Cardiac fibroblast (primary cell): ENCODE measurements at regions not wholly inside any gene's neighbourhood (a gene's known extent, or its start where the extent isn't known, plus 50 kb on each side); places are given as distances from the start of the nearest gene placed in this dataset.

ENCODE experiments used
- DNase-seq, 2 donors: peaks; one replicate each; pipeline versions ENCODE4 v3.0.0 to v3.0.0-alpha.2; 2010; ENCODE audit warnings: low read depth in 2 of 2
- H3K4me3 ChIP-seq, 2 donors: replicated peaks in 1 of 2; 1 replicate in 1 of 2; 2 replicates in 1 of 2; pipeline ENCODE4 v1.5.1; 2011; ENCODE audit warnings: low read depth in 2 of 2, low read length in 2 of 2, mild to moderate bottlenecking in 2 of 2, moderate library complexity in 1 of 2
- TF ChIP-seq, protein P1 (sequence below): IDR thresholded peaks from one replicate; pipeline ENCODE4 v1.5.1; 2011; ENCODE audit warnings: low read depth, mild to moderate bottlenecking, low read length, inconsistent platforms

DNA sequence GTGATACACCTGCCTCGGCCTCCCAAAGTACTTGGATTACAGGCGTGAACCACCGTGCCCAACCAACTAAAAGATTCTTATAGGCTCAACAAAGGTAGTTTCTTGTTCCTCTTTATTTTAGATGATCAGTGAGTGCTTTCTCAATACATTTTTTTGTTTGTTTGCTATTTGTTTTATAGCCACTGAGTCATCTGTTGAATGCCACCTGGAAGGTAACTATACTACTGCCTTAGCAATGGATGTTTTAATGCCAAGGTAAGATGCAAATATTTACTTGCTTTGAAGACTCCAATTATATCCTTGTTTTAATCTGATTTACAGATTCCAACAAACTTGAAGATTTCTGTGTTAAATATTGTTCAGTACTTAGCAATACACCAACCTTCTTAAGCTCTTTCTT is 2807.4 kb upstream of the PCDH20 start:
- no peak overlapping the region for H3K4me3 ChIP-seq
- TF ChIP-seq, protein P1, sequence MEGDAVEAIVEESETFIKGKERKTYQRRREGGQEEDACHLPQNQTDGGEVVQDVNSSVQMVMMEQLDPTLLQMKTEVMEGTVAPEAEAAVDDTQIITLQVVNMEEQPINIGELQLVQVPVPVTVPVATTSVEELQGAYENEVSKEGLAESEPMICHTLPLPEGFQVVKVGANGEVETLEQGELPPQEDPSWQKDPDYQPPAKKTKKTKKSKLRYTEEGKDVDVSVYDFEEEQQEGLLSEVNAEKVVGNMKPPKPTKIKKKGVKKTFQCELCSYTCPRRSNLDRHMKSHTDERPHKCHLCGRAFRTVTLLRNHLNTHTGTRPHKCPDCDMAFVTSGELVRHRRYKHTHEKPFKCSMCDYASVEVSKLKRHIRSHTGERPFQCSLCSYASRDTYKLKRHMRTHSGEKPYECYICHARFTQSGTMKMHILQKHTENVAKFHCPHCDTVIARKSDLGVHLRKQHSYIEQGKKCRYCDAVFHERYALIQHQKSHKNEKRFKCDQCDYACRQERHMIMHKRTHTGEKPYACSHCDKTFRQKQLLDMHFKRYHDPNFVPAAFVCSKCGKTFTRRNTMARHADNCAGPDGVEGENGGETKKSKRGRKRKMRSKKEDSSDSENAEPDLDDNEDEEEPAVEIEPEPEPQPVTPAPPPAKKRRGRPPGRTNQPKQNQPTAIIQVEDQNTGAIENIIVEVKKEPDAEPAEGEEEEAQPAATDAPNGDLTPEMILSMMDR, result no peak
- no peak for DNase-seq

GRCh38 chr13:64206430-64207225 is 2791.0 kb upstream of the PCDH20 start:
- TF ChIP-seq, protein P1, result no peak
- no peak for DNase-seq
- no peak overlapping the region for H3K4me3 ChIP-seq

DNA sequence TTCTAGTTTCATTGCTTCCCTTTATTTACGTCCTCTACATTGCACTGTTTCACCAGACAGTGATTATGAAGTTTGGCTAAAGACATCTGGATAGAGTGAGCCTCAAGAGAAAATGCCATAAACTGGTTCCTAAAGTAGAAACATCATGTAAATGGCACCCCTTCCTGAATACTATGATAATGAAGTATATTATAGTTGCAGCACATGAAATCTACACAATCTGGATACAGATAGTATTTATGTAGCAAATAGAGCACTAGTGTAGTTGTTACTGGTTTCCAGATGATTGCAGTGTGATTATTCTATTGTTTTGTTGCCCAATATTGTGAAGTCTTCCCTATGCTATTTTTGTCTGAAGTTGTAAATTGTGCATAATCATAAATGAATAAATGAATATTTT is 2786.9 kb upstream of the PCDH20 start:
- H3K4me3 ChIP-seq, result no peak overlapping the region
- TF ChIP-seq, protein P1, result no peak
- no peak for DNase-seq

DNA sequence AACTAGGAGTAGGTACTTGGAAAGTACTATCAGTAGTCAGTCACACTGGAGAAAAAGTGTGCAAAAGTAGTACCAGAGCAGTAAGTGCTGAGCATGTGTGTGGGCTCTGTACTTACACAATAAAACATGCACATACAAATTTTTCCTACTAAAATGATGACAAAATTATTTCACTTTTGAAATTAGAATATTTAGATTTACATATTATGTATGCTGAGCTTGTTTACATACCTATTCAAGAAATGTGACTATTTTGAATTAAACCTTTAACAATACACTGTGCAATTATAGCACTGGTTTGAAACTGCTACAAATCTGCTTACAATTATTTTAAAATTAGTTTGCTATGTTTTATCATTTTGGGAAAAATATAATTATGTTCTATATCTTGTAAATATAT is 2781.6 kb upstream of the PCDH20 start:
- TF ChIP-seq, protein P1, result no peak
- DNase-seq, result no peak
- H3K4me3 ChIP-seq, result no peak overlapping the region

- DNase-seq, result peak; percentile 6 to 9
- TF ChIP-seq, protein P1, result no peak
- H3K4me3 ChIP-seq, result no peak overlapping the region
These were observed 2771.0 kb upstream of the PCDH20 start for GRCh38 chr13:64186503-64187250.

GRCh38 chr13:64186071-64186470 is 2770.4 kb upstream of the PCDH20 start:
- TF ChIP-seq, protein P1, result no peak
- no peak for DNase-seq
- no peak overlapping the region for H3K4me3 ChIP-seq
